Activated T-cell treated with anti-CD3 and anti-CD28 coated beads for 48 hours (primary cell): ENCODE measurements at regions not wholly inside any gene's neighbourhood (a gene's known extent, or its start where the extent isn't known, plus 50 kb on each side); places are given as distances from the start of the nearest gene placed in this dataset.

Source experiments
- DNase-seq: peaks from one replicate; pipeline ENCODE4 v3.0.0-alpha.2; 2020; ENCODE audit warnings: low read depth

GRCh38 chr5:57600321-57600720 is 117.7 kb upstream of the ACTBL2 start:
- no peak for DNase-seq

DNA sequence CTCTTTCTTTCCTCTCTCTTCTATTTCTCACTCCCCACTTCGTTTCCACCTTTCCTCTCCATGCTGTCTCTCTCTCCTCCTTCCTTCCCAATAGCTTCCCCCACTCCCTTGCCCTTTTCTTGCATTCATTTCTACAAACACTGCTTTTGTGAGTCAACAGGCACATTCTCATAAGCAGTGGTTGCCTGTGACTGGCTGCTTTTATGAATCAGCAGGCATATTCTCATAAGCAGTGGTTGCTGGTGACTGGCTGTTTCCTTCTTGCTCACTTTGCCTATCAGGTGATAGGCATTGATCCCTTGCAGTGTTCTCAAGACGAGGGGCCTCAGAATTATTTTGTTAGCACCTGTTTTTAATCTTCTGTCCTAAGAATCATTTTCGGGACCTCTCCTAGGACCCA is 116.1 kb upstream of the ACTBL2 start:
- peak; percentile 7 for DNase-seq

- no peak for DNase-seq
Measured at GRCh38 chr5:57598097-57598496, 115.5 kb upstream of the ACTBL2 start.

DNA sequence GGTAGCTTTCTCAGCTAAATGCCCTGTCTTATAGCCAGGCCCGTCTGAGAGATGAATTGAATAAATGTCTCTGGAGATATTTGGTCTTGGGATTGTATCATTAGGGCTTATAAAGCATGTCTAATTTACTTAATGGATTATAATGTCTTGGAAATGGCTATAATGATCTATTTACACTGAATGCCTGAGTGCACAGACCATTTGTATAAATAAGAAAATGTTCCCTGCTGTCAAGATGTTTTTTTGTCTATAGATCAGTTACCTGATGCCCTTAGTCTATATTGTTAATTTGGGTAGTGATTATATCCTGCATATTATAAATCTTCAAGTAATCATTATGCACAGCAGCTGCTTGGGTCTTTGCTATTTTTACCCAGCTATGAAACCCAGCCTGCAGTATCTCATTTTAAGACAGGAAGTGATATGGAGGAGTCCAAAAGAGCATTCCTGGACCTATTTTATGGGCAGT is 112.9 kb upstream of the ACTBL2 start:
- DNase-seq: no peak

DNA sequence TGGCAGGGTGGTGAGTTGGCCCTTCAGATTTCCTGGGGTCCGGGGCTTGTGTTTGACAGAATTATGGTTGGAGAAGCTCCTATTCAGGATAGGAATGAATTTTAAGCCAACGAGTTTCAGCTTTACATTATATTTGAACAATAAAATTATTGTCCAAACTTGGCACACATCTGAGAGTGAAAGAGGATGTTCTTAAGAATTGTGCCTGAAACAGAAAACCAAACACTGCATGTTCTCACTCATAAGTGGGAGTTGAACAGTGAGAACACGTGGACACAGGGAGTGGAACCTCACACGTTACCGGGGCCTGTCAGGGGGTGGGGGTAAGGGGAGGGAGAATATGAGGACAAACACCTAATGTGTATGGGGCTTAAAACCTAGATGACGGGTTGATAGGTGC is 111.8 kb upstream of the ACTBL2 start:
- DNase-seq: no peak

DNA sequence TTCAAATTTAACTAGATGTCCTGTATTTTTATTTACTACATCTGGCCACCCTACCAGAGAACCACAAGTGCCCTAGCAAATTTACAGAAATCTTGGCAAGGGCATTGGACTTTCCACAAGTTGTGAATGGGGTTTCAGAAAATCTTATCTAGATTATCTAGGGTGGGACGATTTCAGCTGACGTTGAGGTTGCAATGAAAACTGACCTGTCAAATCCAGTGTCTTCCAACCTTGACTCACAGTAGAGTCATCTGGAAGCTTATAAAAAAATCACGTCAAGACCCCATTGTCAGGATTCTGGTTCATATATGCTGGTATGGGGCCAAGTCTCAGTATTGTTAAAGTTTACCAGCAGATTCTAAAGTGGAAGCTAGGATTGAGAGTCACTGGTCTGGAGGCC is 109.6 kb upstream of the ACTBL2 start:
- no peak for DNase-seq

- no peak for DNase-seq
Measured at GRCh38 chr5:57586649-57587048, 104.0 kb upstream of the ACTBL2 start.

DNA sequence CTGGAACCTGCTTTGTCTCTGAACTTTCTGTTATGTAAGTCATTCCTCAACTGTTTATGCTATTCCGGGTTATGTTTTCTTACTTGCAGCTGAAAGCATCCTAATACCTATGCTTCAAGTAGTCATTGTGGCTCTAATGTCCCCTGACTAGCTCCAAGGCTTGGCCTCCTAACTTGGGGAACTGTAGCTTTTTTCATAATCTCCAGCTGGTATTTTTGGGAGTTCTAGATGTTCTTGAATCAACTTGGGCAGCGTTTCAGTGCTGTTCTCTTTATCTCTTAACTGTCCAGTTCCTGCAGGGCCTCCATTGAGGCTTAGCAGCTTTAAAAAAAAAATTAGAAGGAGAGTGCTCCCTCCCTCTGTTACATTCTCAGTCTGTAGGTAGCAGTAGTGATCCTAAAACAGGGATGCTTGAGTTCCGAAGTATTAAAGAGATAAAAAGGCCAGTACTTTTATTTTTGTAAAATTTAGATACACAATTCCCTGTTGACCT is 100.0 kb upstream of the ACTBL2 start:
- no peak for DNase-seq

- DNase-seq: no peak
Measured at GRCh38 chr5:57581772-57582171, 99.2 kb upstream of the ACTBL2 start.

DNA sequence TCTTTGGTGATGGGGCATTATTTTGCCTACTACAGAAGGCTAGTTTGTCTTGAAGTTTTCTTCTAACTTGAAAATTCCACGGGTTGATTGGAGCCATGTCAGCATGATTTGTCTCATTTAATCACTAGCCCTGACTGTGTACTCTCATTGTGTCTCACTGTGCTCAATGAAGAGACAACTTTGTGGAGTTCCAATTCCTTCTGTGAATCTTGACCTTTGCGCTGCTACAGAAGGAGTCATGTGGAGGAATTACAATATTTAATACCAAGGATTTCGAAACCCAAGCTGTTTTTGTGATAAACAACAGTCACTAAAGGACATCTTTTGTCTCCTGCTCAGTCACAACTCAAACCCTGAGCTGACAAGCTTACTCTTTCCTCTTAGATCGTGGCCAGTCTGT is 98.6 kb upstream of the ACTBL2 start:
- DNase-seq: no peak

DNA sequence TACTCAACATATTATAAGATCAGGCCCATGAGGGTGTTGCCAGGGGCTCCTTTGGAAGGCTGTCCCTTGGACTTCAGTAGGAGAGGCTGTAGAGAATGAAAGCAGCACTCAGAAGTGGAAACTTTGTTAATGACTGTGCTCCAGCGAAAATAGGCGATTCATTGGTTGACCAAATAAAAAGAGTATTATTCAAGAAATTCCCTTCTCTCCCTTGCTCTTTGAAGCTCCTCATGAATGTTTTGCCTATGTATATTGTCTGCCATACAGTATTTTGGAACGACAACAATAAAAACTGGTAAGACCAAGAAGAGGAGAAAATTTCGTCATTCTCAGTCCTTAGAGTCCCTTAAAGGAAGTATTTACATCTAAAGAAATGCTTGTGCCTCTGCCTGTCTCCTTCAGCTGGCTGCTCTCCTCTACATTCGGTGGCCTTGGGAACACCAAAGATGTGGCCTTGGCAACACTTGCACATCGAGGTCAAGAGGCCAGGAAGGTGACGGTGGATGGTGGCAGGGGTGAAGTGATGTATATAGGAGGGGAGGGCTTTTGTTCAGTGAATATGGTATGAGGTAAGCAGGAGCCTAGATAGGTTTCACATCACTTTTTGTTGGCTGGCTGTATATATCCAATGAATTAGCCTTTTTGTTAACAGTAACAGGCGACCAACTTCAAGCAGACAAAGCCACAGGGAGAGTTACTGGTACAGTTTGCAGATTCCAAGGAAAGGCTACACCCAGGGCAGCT is 95.0 kb upstream of the ACTBL2 start:
- no peak for DNase-seq

DNA sequence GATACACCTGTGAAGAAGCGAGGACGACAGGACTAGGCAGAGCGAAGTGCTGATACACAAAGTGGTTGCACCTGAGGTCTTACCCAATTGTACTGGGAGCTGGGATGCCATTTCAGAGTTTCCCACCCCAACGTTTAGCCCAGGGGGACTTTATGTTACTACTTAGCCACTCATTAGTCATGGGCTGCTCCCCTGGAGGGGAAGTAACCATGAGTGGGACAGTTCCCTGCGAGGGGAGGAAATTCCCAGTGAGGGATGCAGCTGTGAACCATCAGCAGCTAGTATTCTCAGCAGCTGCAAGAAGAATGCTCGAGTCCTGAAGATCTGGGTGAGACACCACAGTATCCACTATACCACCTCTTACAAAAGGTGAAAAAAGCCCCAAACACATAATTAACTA is 93.7 kb upstream of the ACTBL2 start:
- DNase-seq: no peak

GRCh38 chr5:57575839-57576238 is 93.2 kb upstream of the ACTBL2 start:
- no peak for DNase-seq

- DNase-seq: no peak
Measured at GRCh38 chr5:57572461-57572860, 89.8 kb upstream of the ACTBL2 start.

GRCh38 chr5:57569601-57570000 is 87.0 kb upstream of the ACTBL2 start:
- no peak for DNase-seq

GRCh38 chr5:57568136-57568535 is 85.5 kb upstream of the ACTBL2 start:
- DNase-seq: no peak

- no peak for DNase-seq
Measured at GRCh38 chr5:57566914-57567313, 84.3 kb upstream of the ACTBL2 start.

GRCh38 chr5:57561231-57561842 is 78.7 kb upstream of the ACTBL2 start:
- DNase-seq: no peak

DNA sequence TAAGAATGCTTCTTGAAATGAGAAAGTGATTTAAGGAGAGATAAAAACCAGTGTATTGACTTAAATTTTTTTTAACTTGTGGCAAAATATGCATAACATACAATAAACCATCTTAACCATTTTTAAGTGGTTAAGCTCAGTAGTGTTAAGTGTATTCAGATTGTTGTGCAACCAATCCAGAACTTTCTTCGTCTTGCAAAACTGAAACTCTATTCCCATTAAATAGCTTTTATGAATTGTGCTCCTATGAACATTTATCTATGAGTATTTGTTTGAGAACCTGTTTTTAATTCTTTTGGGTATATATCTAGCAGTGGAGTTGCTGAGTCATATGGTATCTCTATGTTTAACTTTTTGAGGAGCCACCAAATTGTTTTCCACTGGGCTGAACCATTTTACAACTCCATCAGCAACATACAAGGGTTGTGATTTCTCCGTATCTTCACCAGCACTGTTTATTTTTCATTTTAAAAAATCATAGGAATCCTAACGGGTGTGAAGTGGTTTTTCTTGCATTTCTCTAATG is 76.6 kb upstream of the ACTBL2 start:
- no peak for DNase-seq

GRCh38 chr5:57552033-57552432 is 69.4 kb upstream of the ACTBL2 start:
- DNase-seq: no peak

DNA sequence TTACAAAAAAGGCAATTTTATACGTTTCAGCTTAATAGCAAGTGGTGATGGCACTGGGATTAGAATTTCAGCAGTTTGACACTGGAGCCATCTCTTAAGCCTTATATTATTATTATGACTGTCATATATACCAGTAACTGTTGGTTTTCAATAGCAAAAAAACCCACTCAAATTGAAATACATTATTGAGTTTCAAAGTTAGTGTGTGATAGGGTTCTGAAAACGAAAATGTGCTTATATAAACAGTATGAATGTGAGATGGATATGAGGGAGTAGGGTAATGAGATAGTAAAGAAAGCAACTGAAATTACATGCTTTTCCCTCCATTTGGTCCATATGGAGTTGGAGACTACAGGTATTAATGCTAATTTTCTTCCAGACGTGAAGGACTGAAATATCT is 68.6 kb upstream of the ACTBL2 start:
- DNase-seq: no peak

GRCh38 chr5:57550132-57550531 is 67.5 kb upstream of the ACTBL2 start:
- no peak for DNase-seq

DNA sequence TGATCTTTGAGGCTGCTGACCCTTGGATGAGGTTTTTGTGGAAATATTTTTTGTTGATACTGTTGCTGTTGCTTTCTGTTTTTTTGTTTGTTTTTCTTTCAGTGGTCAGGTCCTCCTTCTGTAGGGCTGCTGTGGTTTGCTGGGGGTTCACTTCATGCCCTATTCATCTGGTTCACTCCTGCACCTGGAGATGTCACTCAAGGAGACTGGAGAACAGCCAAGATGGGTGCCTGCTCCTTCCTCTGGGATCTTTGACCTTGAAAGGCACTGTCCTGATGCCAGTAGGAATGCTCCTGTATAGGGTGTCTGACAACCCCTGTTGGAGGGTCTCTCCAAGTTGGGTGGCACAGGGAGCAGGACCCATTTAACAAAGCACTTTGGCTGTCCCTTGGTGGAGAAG is 67.0 kb upstream of the ACTBL2 start:
- no peak for DNase-seq

DNA sequence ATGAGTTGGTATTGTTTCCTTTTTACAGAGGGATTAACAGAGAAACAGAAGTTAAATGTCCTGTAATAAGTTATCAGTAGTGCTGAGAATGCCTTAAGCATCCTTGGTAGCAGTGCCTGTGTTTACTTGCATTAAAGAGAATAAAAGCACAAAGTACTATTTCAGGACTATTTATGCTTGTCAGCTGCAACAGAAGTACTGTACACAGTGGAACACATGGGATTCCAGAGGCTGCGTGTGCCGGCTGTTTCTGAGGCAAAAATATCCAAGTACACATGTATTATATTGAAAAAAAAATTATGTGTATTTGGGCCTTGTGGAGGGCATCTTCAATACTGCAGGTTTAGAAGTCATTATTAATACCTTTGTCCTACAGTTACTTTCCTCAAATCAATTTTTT is 58.2 kb upstream of the ACTBL2 start:
- DNase-seq: no peak
